SW 1271 (cell line): ENCODE measurements at regions not wholly inside any gene's neighbourhood (a gene's known extent, or its start where the extent isn't known, plus 50 kb on each side); places are given as distances from the start of the nearest gene placed in this dataset.

ENCODE experiments used
- DNase-seq, 2 experiments: peaks; one replicate each; lab custom pipeline; 2025; lab: John Stamatoyannopoulos, UW

- no peak for DNase-seq
Measured at GRCh38 chr11:88448131-88448670, 110.7 kb upstream of the CTSC start.

- no peak for DNase-seq
Measured at GRCh38 chr11:88447281-88447680, 109.7 kb upstream of the CTSC start.

GRCh38 chr11:88439356-88439755 lies 101.8 kb upstream of the CTSC start:
- DNase-seq, result no peak

- DNase-seq, result no peak
Measured at GRCh38 chr11:88438721-88439120, 101.2 kb upstream of the CTSC start.

GRCh38 chr11:88435415-88435814 lies 97.9 kb upstream of the CTSC start:
- DNase-seq, result no peak

GRCh38 chr11:88434333-88434976 lies 96.9 kb upstream of the CTSC start:
- DNase-seq, result no peak

- no peak for DNase-seq
Measured at GRCh38 chr11:88433536-88434230, 96.1 kb upstream of the CTSC start.

- DNase-seq, result no peak
Measured at GRCh38 chr11:88431675-88432341, 94.3 kb upstream of the CTSC start.

GRCh38 chr11:88428959-88429358 lies 91.4 kb upstream of the CTSC start:
- DNase-seq, result no peak

GRCh38 chr11:88427719-88428118 lies 90.2 kb upstream of the CTSC start:
- no peak for DNase-seq

GRCh38 chr11:88424881-88425280 lies 87.3 kb upstream of the CTSC start:
- no peak for DNase-seq

GRCh38 chr11:88421530-88421929 lies 84.0 kb upstream of the CTSC start:
- no peak for DNase-seq

GRCh38 chr11:88420165-88420791 lies 82.7 kb upstream of the CTSC start:
- DNase-seq, result no peak

GRCh38 chr11:88418508-88418907 lies 81.0 kb upstream of the CTSC start:
- DNase-seq, result no peak

GRCh38 chr11:88415495-88415894 lies 78.0 kb upstream of the CTSC start:
- DNase-seq, result no peak

GRCh38 chr11:88414981-88415413 lies 77.5 kb upstream of the CTSC start:
- no peak for DNase-seq

GRCh38 chr11:88414385-88414861 lies 76.9 kb upstream of the CTSC start:
- DNase-seq, result no peak

GRCh38 chr11:88411265-88411664 lies 73.7 kb upstream of the CTSC start:
- DNase-seq, result no peak

GRCh38 chr11:88410656-88411055 lies 73.1 kb upstream of the CTSC start:
- DNase-seq, result no peak

GRCh38 chr11:88410056-88410455 lies 72.5 kb upstream of the CTSC start:
- no peak for DNase-seq

- no peak for DNase-seq
Measured at GRCh38 chr11:88406876-88407275, 69.3 kb upstream of the CTSC start.

- DNase-seq, result no peak
Measured at GRCh38 chr11:88405853-88406252, 68.3 kb upstream of the CTSC start.
